ENCODE measurements at regions not wholly inside any gene's neighbourhood (a gene's known extent, or its start where the extent isn't known, plus 50 kb on each side); places are given as distances from the start of the nearest gene placed in this dataset.
"Not testable (repeated sequence)": the region's sequence is repeated elsewhere in the genome, so short reads cannot be mapped to it uniquely, and the experiment has no call there.

DNA sequence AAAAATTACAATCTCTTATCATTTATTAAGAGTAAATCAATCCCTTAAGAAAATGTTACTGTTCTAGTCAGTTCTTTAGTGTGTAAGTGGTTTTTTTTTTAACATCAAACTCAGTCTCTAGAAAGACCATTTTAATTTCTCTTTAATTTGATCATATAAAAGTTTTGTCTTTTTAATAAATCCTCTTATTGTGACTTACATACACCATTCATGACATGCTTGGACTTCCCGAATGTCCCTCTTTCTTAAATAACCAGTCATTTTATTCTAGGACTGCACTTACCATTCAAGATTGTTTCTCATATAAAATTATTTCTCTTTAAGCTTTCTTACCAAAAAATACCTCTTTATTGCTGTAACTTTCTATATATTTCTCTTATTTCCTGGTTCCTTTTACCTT lies 60.8 kb upstream of the EVL start:
- Histone ChIP-seq H3K4me3 (ENCODE audit: low read length, poor library complexity, severe bottlenecking) (no peak overlapping the region), H3K27me3 (ENCODE audit: insufficient read depth, low read length, poor library complexity, severe bottlenecking) (no peaks in the 10 kb centered on the region), H3K36me3 (ENCODE audit: insufficient read depth, low read length) (peaks cover 6% of the 10 kb centered on the region; the same call in 1 of the 2 replicates), H4K20me1 (ENCODE audit: insufficient read depth, low read length, poor library complexity, severe bottlenecking) (peaks cover 3% of the 10 kb centered on the region), H3K9ac (ENCODE audit: low read depth, low read length, poor library complexity, severe bottlenecking) (no peak overlapping the region), H3K9me3 (ENCODE audit: insufficient read depth, low read depth, low read length) (peaks cover 12% of the 10 kb centered on the region; the same call in 1 of the 2 replicates), H3K9me2 (replicated peaks; ENCODE audit: low read depth, low read length) (no peaks in the 10 kb centered on the region), H2AFZ (ENCODE audit: low read length) (no peak overlapping the region), H3K79me2 (ENCODE audit: insufficient read depth, low read length) (peaks cover 79% of the 10 kb centered on the region), H3F3A (ENCODE audit: low read depth) (no peaks in the 10 kb centered on the region), H3K4me2 (ENCODE audit: low read depth, low read length, poor library complexity, severe bottlenecking) (no peak overlapping the region), H3K4me1 (ENCODE audit: insufficient read depth, low read length, poor library complexity, severe bottlenecking) (no peaks in the 10 kb centered on the region)
- no peak for TF ChIP-seq EZH2phosphoT487 (IDR thresholded peaks at IDR 0.05; ENCODE audit: borderline replicate concordance)
- TF ChIP-seq, protein P1, sequence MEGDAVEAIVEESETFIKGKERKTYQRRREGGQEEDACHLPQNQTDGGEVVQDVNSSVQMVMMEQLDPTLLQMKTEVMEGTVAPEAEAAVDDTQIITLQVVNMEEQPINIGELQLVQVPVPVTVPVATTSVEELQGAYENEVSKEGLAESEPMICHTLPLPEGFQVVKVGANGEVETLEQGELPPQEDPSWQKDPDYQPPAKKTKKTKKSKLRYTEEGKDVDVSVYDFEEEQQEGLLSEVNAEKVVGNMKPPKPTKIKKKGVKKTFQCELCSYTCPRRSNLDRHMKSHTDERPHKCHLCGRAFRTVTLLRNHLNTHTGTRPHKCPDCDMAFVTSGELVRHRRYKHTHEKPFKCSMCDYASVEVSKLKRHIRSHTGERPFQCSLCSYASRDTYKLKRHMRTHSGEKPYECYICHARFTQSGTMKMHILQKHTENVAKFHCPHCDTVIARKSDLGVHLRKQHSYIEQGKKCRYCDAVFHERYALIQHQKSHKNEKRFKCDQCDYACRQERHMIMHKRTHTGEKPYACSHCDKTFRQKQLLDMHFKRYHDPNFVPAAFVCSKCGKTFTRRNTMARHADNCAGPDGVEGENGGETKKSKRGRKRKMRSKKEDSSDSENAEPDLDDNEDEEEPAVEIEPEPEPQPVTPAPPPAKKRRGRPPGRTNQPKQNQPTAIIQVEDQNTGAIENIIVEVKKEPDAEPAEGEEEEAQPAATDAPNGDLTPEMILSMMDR (conservative IDR thresholded peaks at IDR 0.05; ENCODE audit: low read length): no peak

DNA sequence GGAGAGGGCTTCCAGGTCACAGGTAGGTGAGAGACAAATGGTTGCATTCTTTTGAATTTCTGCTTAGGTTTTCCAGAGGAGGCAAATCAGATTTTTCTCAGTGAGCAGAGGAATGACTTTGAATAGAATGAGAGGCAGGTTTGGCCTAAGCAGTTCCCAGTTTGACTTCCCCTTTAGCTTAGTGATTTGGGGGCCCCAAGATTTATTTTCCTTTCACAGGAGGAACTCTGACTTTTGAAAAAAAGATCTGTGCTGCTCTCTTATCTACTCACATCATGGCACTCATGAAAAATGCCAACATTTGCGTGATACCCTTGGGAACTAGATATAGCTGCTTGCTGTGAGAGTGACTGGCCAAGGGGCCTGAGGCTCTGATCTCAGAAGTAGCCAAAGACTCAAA lies 58.0 kb upstream of the EVL start:
- TF ChIP-seq, protein P1 (conservative IDR thresholded peaks at IDR 0.05; ENCODE audit: low read length): no peak
- TF ChIP-seq EZH2phosphoT487 (IDR thresholded peaks at IDR 0.05; ENCODE audit: borderline replicate concordance): no peak
- no peak overlapping the region for H3K4me3 ChIP-seq (ENCODE audit: low read length, poor library complexity, severe bottlenecking)
- H3K9me2 ChIP-seq (replicated peaks; ENCODE audit: low read depth, low read length): no peaks in the 10 kb centered on the region
- peaks cover 6% of the 10 kb centered on the region; the same call in 1 of the 2 replicates for H3K36me3 ChIP-seq (ENCODE audit: insufficient read depth, low read length)
- peaks cover 80% of the 10 kb centered on the region for H3K79me2 ChIP-seq (ENCODE audit: insufficient read depth, low read length)
- H3K27me3 ChIP-seq (ENCODE audit: insufficient read depth, low read length, poor library complexity, severe bottlenecking): no peaks in the 10 kb centered on the region
- no peak overlapping the region for H2AFZ ChIP-seq (ENCODE audit: low read length)
- H3K9ac ChIP-seq (ENCODE audit: low read depth, low read length, poor library complexity, severe bottlenecking): no peak overlapping the region
- peaks cover 12% of the 10 kb centered on the region; the same call in 1 of the 2 replicates for H3K9me3 ChIP-seq (ENCODE audit: insufficient read depth, low read depth, low read length)
- peaks cover 11% of the 10 kb centered on the region for H3K4me1 ChIP-seq (ENCODE audit: insufficient read depth, low read length, poor library complexity, severe bottlenecking)
- H4K20me1 ChIP-seq (ENCODE audit: insufficient read depth, low read length, poor library complexity, severe bottlenecking): peaks cover 3% of the 10 kb centered on the region
- no peaks in the 10 kb centered on the region for H3F3A ChIP-seq (ENCODE audit: low read depth)
- no peak overlapping the region for H3K4me2 ChIP-seq (ENCODE audit: low read depth, low read length, poor library complexity, severe bottlenecking)

DNA sequence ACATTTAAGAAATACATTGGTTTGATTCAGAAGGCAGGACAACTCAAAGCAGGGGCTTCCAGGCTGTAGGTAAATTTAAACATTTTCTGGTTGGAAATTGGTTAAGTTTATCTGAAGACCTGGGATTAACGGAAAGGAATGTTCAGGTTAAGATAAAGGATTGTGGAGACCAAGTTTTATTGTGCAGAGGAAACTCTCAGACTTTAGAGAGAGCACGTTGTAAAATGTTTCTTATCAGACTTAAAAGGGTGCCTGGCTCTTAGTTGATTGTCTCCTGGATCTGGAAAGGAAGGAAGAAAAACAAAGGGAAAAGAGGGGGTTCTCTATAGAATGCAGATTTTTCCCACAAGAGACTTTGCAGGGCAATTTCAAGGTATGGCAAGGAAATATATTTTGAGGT lies 55.4 kb upstream of the EVL start:
- Histone ChIP-seq H4K20me1 (ENCODE audit: insufficient read depth, low read length, poor library complexity, severe bottlenecking) (peaks cover 16% of the 10 kb centered on the region), H3K79me2 (ENCODE audit: insufficient read depth, low read length) (peaks cover 87% of the 10 kb centered on the region), H3K4me1 (ENCODE audit: insufficient read depth, low read length, poor library complexity, severe bottlenecking) (peaks cover 31% of the 10 kb centered on the region)
- not testable (repeated sequence) for H3K4me3 ChIP-seq (ENCODE audit: low read length, poor library complexity, severe bottlenecking); H3K9me3 ChIP-seq (ENCODE audit: insufficient read depth, low read depth, low read length); H3K36me3 ChIP-seq (ENCODE audit: insufficient read depth, low read length); H3K27me3 ChIP-seq (ENCODE audit: insufficient read depth, low read length, poor library complexity, severe bottlenecking); H3K9ac ChIP-seq (ENCODE audit: low read depth, low read length, poor library complexity, severe bottlenecking); H3K4me2 ChIP-seq (ENCODE audit: low read depth, low read length, poor library complexity, severe bottlenecking); H3F3A ChIP-seq (ENCODE audit: low read depth); H3K9me2 ChIP-seq (replicated peaks; ENCODE audit: low read depth, low read length); H2AFZ ChIP-seq (ENCODE audit: low read length)

DNA sequence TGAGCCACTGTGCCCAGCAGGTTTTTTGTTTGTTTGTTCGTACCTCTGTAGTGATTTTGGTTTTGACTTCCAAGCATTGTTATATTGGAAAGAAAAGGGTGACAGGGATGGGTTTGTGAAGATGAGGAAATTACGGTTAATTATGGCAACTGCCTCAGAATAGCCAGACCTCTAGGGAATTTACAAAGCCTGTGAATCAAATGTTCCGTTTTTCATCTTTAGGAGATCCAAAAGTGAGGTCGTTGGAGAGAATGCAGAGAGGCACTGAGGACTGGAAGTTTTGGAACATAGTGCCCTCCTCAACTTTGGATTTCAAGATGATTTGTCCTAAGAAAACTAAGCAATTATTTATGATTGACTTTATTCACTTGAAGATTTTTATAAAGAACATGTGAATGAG lies 54.5 kb upstream of the EVL start:
- Histone ChIP-seq H3K36me3 (ENCODE audit: insufficient read depth, low read length) (peaks cover 3% of the 10 kb centered on the region; the same call in 1 of the 2 replicates), H3K4me1 (ENCODE audit: insufficient read depth, low read length, poor library complexity, severe bottlenecking) (peaks cover 37% of the 10 kb centered on the region), H3K79me2 (ENCODE audit: insufficient read depth, low read length) (peaks cover 91% of the 10 kb centered on the region), H3K9ac (ENCODE audit: low read depth, low read length, poor library complexity, severe bottlenecking) (no peak overlapping the region), H3K27me3 (ENCODE audit: insufficient read depth, low read length, poor library complexity, severe bottlenecking) (no peaks in the 10 kb centered on the region), H3K9me3 (ENCODE audit: insufficient read depth, low read depth, low read length) (no peaks in the 10 kb centered on the region), H3K9me2 (replicated peaks; ENCODE audit: low read depth, low read length) (no peaks in the 10 kb centered on the region), H3K4me3 (ENCODE audit: low read length, poor library complexity, severe bottlenecking) (no peak overlapping the region), H2AFZ (ENCODE audit: low read length) (no peak overlapping the region), H3F3A (ENCODE audit: low read depth) (no peaks in the 10 kb centered on the region; the same call in 1 of the 2 replicates), H4K20me1 (ENCODE audit: insufficient read depth, low read length, poor library complexity, severe bottlenecking) (peaks cover 16% of the 10 kb centered on the region), H3K4me2 (ENCODE audit: low read depth, low read length, poor library complexity, severe bottlenecking) (no peak overlapping the region)
- TF ChIP-seq EZH2phosphoT487 (IDR thresholded peaks at IDR 0.05; ENCODE audit: borderline replicate concordance): no peak
- TF ChIP-seq, protein P1 (conservative IDR thresholded peaks at IDR 0.05; ENCODE audit: low read length): no peak
